ENCODE measurements at regions not wholly inside any gene's neighbourhood (a gene's known extent, or its start where the extent isn't known, plus 50 kb on each side); places are given as distances from the start of the nearest gene placed in this dataset.

DNA sequence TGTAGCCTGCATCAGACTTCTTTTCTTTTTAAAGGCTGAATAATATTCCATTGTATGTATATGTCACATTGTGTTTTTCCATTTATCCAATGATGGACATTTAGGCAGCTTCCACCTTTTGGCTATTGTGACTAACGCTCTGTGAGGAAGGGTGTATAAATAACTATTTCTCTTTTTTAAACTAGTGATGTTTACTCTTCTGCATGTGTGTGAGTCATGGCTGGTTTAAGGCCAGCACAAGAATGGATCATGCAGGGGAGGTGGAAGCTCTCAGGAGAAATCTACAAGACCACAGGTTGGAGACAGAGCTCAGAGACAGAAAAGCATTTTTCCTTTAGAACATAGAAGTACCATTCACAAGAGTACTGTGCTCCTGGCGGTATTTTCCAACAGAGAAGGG, 307.2 kb downstream of the SOX4 start:
- Histone ChIP-seq H3K27me3 (ENCODE audit: insufficient read depth, low read length) (no peaks in the 10 kb centered on the region), H2BK15ac (ENCODE audit: low read depth, low read length) (no peak overlapping the region), H2AK5ac (ENCODE audit: insufficient read length, low read length) (no peak overlapping the region), H3K79me1 (ENCODE audit: insufficient read depth, low read depth, low read length, poor library complexity, severe bottlenecking) (no peaks in the 10 kb centered on the region), H3K9me3 (ENCODE audit: control insufficient read depth, low read depth, low read length) (no peaks in the 10 kb centered on the region), H3K23me2 (ENCODE audit: insufficient read length, low read depth, low read length, poor library complexity, severe bottlenecking) (no peaks in the 10 kb centered on the region), H2BK12ac (ENCODE audit: insufficient read length, low read depth, low read length) (no peak overlapping the region), H3K56ac (ENCODE audit: insufficient read length, low read depth, low read length) (no peak overlapping the region), H3K4me2 (ENCODE audit: insufficient read depth, insufficient read length, low read length) (no peak overlapping the region), H3K23ac (ENCODE audit: insufficient read length, low read depth, low read length) (no peak overlapping the region), H3K4ac (ENCODE audit: low read depth, low read length) (no peak overlapping the region), H2BK5ac (ENCODE audit: insufficient read length, low read length) (no peak overlapping the region), H3K9ac (ENCODE audit: extremely low read depth, insufficient read length, low read length) (no peak overlapping the region), H3K14ac (ENCODE audit: insufficient read depth, low read length) (no peak overlapping the region), H2AFZ (ENCODE audit: low read length) (no peak overlapping the region), H3K27ac (ENCODE audit: insufficient read length, low read depth, low read length) (no peak overlapping the region), H3K18ac (ENCODE audit: insufficient read length, low read depth, low read length) (no peak overlapping the region), H4K20me1 (ENCODE audit: control insufficient read depth, insufficient read depth, insufficient read length) (no peaks in the 10 kb centered on the region), H3T11ph (ENCODE audit: low read length) (no peak overlapping the region), H4K5ac (ENCODE audit: insufficient read length, low read depth, low read length) (no peak overlapping the region), H3K4me1 (ENCODE audit: insufficient read depth, low read length) (no peaks in the 10 kb centered on the region), H4K8ac (replicated peaks; ENCODE audit: insufficient read length, low read depth, low read length) (no peak overlapping the region), H2BK20ac (ENCODE audit: low read depth, low read length, poor library complexity, severe bottlenecking) (no peak overlapping the region), H2BK120ac (ENCODE audit: low read depth, low read length, poor library complexity, severe bottlenecking) (no peak overlapping the region), H3K79me2 (ENCODE audit: insufficient read depth, low read length) (peaks cover under 1% of the 10 kb centered on the region; the same call in 1 of the 2 replicates), H4K91ac (ENCODE audit: insufficient read length, low read depth, low read length) (no peak overlapping the region)
- Mint-ChIP-seq H3K4me3 (no peak overlapping the region), H3K27me3 (ENCODE audit: low read depth) (no peaks in the 10 kb centered on the region), H3K9me3 (no peaks in the 10 kb centered on the region), H3K27ac (no peak overlapping the region), H3K4me1 (peaks cover 14 to 18% of the 10 kb centered on the region in 2 experiments), H3K36me3 (ENCODE audit: insufficient read depth in 1 of 3, low read depth in 3 of 3) (peaks cover 0 to 9% (median 9%) of the 10 kb centered on the region in 3 experiments; a peak in 3 of 7 replicates)
- DNase-seq: no peak
- TF ChIP-seq CTCF (conservative IDR thresholded peaks at IDR 0.05): no peak
- WGBS (ENCODE audit: extremely low coverage, insufficient read length, low lambda C conversion rate): no CpG with 5 or more reads among the region's 2 CpGs
